IPS DF 6.9 (cell line): ENCODE measurements at regions not wholly inside any gene's neighbourhood (a gene's known extent, or its start where the extent isn't known, plus 50 kb on each side); places are given as distances from the start of the nearest gene placed in this dataset.

ENCODE experiments used
- DNase-seq: peaks from one replicate; pipeline ENCODE4 v3.0.0-alpha.2; 2013; ENCODE audit warnings: low read depth, low spot score
- H3K27ac ChIP-seq: one replicate; pipeline ENCODE4 v1.5.1; 2013; ENCODE audit warnings: low read length, control low read depth
- H3K27me3 ChIP-seq: 2 replicates; pipeline ENCODE4 v1.6.1; 2013; ENCODE audit warnings: mild to moderate bottlenecking, low read length; ENCODE audit not compliant: control insufficient read depth, insufficient read depth
- H3K36me3 ChIP-seq: 2 replicates; pipeline ENCODE4 v1.6.1; 2013; ENCODE audit warnings: low read length; ENCODE audit not compliant: control insufficient read depth, insufficient read depth
- H3K4me1 ChIP-seq: 2 replicates; pipeline ENCODE4 v1.6.1; 2013; ENCODE audit warnings: low read length; ENCODE audit not compliant: control insufficient read depth, insufficient read depth
- H3K4me3 ChIP-seq: 2 replicates; pipeline ENCODE4 v1.5.1; 2013; ENCODE audit warnings: mild to moderate bottlenecking, low read length
- H3K9me3 ChIP-seq: 2 replicates; pipeline ENCODE4 v1.6.1; 2013; ENCODE audit warnings: low read length, inconsistent platforms; ENCODE audit not compliant: control insufficient read depth, insufficient read depth
- WGBS: extraction: QIAGEN DNeasy Blood & Tissue Kit; methylation state at CpG from one replicate; pipeline ENCODE4 v1.1.7; 2013; ENCODE audit warnings: mixed read lengths, missing lambda C conversion rate; ENCODE audit not compliant: insufficient read length, insufficient coverage; 5-methylcytosine and 5-hydroxymethylcytosine counted together

- Histone ChIP-seq H3K4me3 (no peak overlapping the region), H3K27me3 (no peaks in the 10 kb centered on the region), H3K36me3 (no peaks in the 10 kb centered on the region), H3K27ac (no peak overlapping the region), H3K4me1 (no peaks in the 10 kb centered on the region), H3K9me3 (no peaks in the 10 kb centered on the region)
- no peak for DNase-seq
- no CpG with 5 or more reads among the region's 2 CpGs for WGBS
These were observed 193.1 kb upstream of the IRX6 start for GRCh38 chr16:55130911-55131310.

GRCh38 chr16:55133654-55134053 lies 190.3 kb upstream of the IRX6 start:
- H3K9me3 ChIP-seq, result no peaks in the 10 kb centered on the region
- WGBS, result no CpG with 5 or more reads among the region's 3 CpGs

GRCh38 chr16:55136356-55137150 lies 187.4 kb upstream of the IRX6 start:
- no peak for DNase-seq
- Histone ChIP-seq H3K4me3 (no peak overlapping the region), H3K36me3 (no peaks in the 10 kb centered on the region), H3K27me3 (no peaks in the 10 kb centered on the region), H3K9me3 (no peaks in the 10 kb centered on the region), H3K27ac (no peak overlapping the region), H3K4me1 (no peaks in the 10 kb centered on the region)
- no CpG with 5 or more reads among the region's 1 CpG for WGBS

More at GRCh38 chr16:55133654-55134053, 190.3 kb upstream of the IRX6 start:
- Histone ChIP-seq H3K36me3 (no peaks in the 10 kb centered on the region), H3K27me3 (no peaks in the 10 kb centered on the region), H3K27ac (no peak overlapping the region), H3K4me3 (no peak overlapping the region), H3K4me1 (no peaks in the 10 kb centered on the region)
- no peak for DNase-seq

- Histone ChIP-seq H3K27me3 (no peaks in the 10 kb centered on the region), H3K36me3 (no peaks in the 10 kb centered on the region), H3K4me3 (no peak overlapping the region), H3K27ac (no peak overlapping the region), H3K9me3 (no peaks in the 10 kb centered on the region), H3K4me1 (no peaks in the 10 kb centered on the region; the same call in none of the 2 replicates)
- DNase-seq, result no peak
- WGBS, result no CpG with 5 or more reads among the region's 3 CpGs
These were observed 185.7 kb upstream of the IRX6 start for GRCh38 chr16:55138298-55138697.

GRCh38 chr16:55142405-55142804 lies 181.6 kb upstream of the IRX6 start:
- no peak for DNase-seq
- WGBS, result no CpG with 5 or more reads among the region's 4 CpGs
- H3K4me3 ChIP-seq, result no peak overlapping the region
- H3K27me3 ChIP-seq, result no peaks in the 10 kb centered on the region
- no peaks in the 10 kb centered on the region; the same call in none of the 2 replicates for H3K4me1 ChIP-seq
- H3K27ac ChIP-seq, result no peak overlapping the region
- no peaks in the 10 kb centered on the region for H3K9me3 ChIP-seq
- H3K36me3 ChIP-seq, result no peaks in the 10 kb centered on the region

- no peak for DNase-seq
- Histone ChIP-seq H3K4me1 (no peaks in the 10 kb centered on the region; the same call in none of the 2 replicates), H3K9me3 (no peaks in the 10 kb centered on the region), H3K4me3 (no peak overlapping the region), H3K27ac (no peak overlapping the region), H3K36me3 (no peaks in the 10 kb centered on the region), H3K27me3 (no peaks in the 10 kb centered on the region)
- no CpG with 5 or more reads among the region's 3 CpGs for WGBS
These were observed 179.4 kb upstream of the IRX6 start for GRCh38 chr16:55144651-55145050.

- no peaks in the 10 kb centered on the region for H3K36me3 ChIP-seq
- H3K9me3 ChIP-seq, result no peaks in the 10 kb centered on the region
- H3K4me3 ChIP-seq, result no peak overlapping the region
- no peak overlapping the region for H3K27ac ChIP-seq
- no peak for DNase-seq
- no peaks in the 10 kb centered on the region; the same call in none of the 2 replicates for H3K4me1 ChIP-seq
- WGBS, result no CpG with 5 or more reads among the region's 2 CpGs
- H3K27me3 ChIP-seq, result no peaks in the 10 kb centered on the region
These were observed 178.0 kb upstream of the IRX6 start for GRCh38 chr16:55145771-55146603.

GRCh38 chr16:55146966-55147365 lies 177.0 kb upstream of the IRX6 start:
- no peak for DNase-seq
- WGBS, result no CpG with 5 or more reads among the region's 7 CpGs
- H3K4me1 ChIP-seq, result no peaks in the 10 kb centered on the region; the same call in none of the 2 replicates
- no peaks in the 10 kb centered on the region for H3K36me3 ChIP-seq
- no peak overlapping the region for H3K4me3 ChIP-seq
- no peak overlapping the region for H3K27ac ChIP-seq
- no peaks in the 10 kb centered on the region for H3K27me3 ChIP-seq
- H3K9me3 ChIP-seq, result no peaks in the 10 kb centered on the region

- Histone ChIP-seq H3K27ac (no peak overlapping the region), H3K9me3 (no peaks in the 10 kb centered on the region), H3K4me3 (no peak overlapping the region), H3K4me1 (no peaks in the 10 kb centered on the region; the same call in 1 of the 2 replicates), H3K36me3 (no peaks in the 10 kb centered on the region), H3K27me3 (no peaks in the 10 kb centered on the region)
- no peak for DNase-seq
- WGBS, result no CpG with 5 or more reads among the region's 4 CpGs
These were observed 176.6 kb upstream of the IRX6 start for GRCh38 chr16:55147396-55147795.

GRCh38 chr16:55149622-55150021 lies 174.4 kb upstream of the IRX6 start:
- no peak overlapping the region for H3K4me3 ChIP-seq
- DNase-seq, result no peak
- no peaks in the 10 kb centered on the region for H3K27me3 ChIP-seq
- no peak overlapping the region for H3K27ac ChIP-seq
- no peaks in the 10 kb centered on the region for H3K4me1 ChIP-seq
- no peaks in the 10 kb centered on the region for H3K36me3 ChIP-seq
- WGBS, result no CpG with 5 or more reads among the region's 4 CpGs
- H3K9me3 ChIP-seq, result no peaks in the 10 kb centered on the region
